ENCODE measurements at regions not wholly inside any gene's neighbourhood (a gene's known extent, or its start where the extent isn't known, plus 50 kb on each side); places are given as distances from the start of the nearest gene placed in this dataset.

DNA sequence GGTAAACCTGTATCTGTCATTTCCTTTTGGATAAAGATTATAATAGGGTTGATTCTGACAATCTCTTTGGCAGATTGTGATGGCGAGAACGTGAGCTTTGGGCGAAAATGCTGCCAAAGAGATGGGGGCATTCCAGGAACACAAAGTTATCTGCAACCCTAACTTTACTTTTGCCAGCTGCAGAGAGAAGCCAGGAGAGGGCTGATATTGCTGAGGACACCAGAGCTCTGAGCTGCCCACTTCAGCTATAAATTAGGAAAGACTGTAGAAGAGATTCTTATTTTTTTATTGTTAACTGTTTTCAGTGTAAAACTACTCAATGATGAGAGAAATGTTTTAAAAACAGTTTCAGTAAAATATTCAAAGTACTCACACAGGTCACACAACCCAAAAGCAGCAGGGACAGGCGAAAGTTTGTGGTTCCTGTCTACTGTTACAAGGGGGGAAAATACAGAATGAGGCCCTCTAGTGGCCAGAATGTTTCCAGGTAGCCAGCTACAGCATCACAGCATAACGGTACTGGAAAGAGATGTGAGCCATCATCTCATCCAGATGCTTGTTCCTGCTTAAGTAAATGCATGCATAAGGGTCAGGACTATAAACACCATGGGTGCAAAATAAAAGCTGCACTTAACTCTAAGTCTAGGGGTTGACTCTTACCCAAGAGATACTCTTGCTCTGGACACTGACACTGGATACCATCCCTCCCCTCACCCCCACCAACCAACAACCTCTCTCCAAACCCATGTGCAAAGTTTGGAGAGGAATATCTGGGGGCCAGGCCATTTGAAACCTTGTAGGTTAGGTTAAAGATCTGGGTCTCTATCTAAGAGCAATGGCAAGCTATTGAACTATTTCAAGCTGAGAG, 498.4 kb downstream of the RMST start (continued):
- TF ChIP-seq, protein P1, sequence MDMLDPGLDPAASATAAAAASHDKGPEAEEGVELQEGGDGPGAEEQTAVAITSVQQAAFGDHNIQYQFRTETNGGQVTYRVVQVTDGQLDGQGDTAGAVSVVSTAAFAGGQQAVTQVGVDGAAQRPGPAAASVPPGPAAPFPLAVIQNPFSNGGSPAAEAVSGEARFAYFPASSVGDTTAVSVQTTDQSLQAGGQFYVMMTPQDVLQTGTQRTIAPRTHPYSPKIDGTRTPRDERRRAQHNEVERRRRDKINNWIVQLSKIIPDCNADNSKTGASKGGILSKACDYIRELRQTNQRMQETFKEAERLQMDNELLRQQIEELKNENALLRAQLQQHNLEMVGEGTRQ (IDR thresholded peaks at IDR 0.05; ENCODE audit: borderline replicate concordance, low read depth, low read length): no peak
- no peak for TF ChIP-seq FOXM1 (IDR thresholded peaks at IDR 0.05; ENCODE audit: low read depth)
- TF ChIP-seq NRF1 (IDR thresholded peaks at IDR 0.05; ENCODE audit: low read depth, low read length): no peak

- Histone ChIP-seq H3K4me2 (no peak overlapping the region), H2AFZ (ENCODE audit: low read depth) (no peak overlapping the region), H3K79me2 (ENCODE audit: insufficient read depth) (no peaks in the 10 kb centered on the region), H4K20me1 (ENCODE audit: insufficient read depth) (no peaks in the 10 kb centered on the region), H3K36me3 (replicated peaks in 1 of 2; ENCODE audit: control insufficient read depth in 1 of 2, insufficient read depth in 2 of 2, low read length in 1 of 2) (no peaks in the 10 kb centered on the region), H3K9ac (no peak overlapping the region), H3K4me3 (ENCODE audit: low read depth in 2 of 2, low read length in 1 of 2) (no peak overlapping the region), H3K27ac (ENCODE audit: low read depth in 2 of 2, low read length in 1 of 2) (no peak overlapping the region), H3K27me3 (ENCODE audit: insufficient read depth) (no peaks in the 10 kb centered on the region), H3F3A (replicated peaks; ENCODE audit: insufficient read depth) (no peaks in the 10 kb centered on the region), H3K9me2 (no peaks in the 10 kb centered on the region), H3K4me1 (ENCODE audit: control insufficient read depth in 1 of 2, insufficient read depth in 2 of 2, low read depth in 1 of 2, low read length in 1 of 2) (peaks cover 0 to 6% of the 10 kb centered on the region in 2 experiments; a peak in 1 of 4 replicates), H3K9me3 (no peaks in the 10 kb centered on the region)
- 27% methylated on average over 2 of the region's 2 CpGs for WGBS (ENCODE audit: low lambda C conversion rate)
- TF ChIP-seq EZH2phosphoT487 (IDR thresholded peaks at IDR 0.05; ENCODE audit: borderline replicate concordance, low read depth) (no peak), FOXJ3 (CRISPR knock-in tag; IDR thresholded peaks at IDR 0.05) (no peak), MEF2A (IDR thresholded peaks at IDR 0.05; ENCODE audit: borderline replicate concordance, low read depth) (no peak), SMC3 (IDR thresholded peaks at IDR 0.05; ENCODE audit: low read depth, low read length) (no peak), TEAD4 (IDR thresholded peaks at IDR 0.05; ENCODE audit: borderline replicate concordance, insufficient read depth) (no peak), GATA2 (CRISPR knock-in tag; IDR thresholded peaks at IDR 0.05) (no peak), ZBTB33 (IDR thresholded peaks at IDR 0.05; ENCODE audit: borderline replicate concordance, low read depth) (no peak), CHD2 (IDR thresholded peaks at IDR 0.05; ENCODE audit: low read length, partially characterized antibody) (no peak), RCOR1 (IDR thresholded peaks at IDR 0.05; ENCODE audit: low read length) (no peak), EP300 (IDR thresholded peaks at IDR 0.05; ENCODE audit: borderline replicate concordance in 1 of 2, low read depth in 1 of 2, low read length in 1 of 2) (no peak), RAD21 (IDR thresholded peaks at IDR 0.05; ENCODE audit: low read length) (no peak)
- TF ChIP-seq, protein P1 (IDR thresholded peaks at IDR 0.05; ENCODE audit: borderline replicate concordance, low read depth, low read length): no peak
- TF ChIP-seq, protein P2, sequence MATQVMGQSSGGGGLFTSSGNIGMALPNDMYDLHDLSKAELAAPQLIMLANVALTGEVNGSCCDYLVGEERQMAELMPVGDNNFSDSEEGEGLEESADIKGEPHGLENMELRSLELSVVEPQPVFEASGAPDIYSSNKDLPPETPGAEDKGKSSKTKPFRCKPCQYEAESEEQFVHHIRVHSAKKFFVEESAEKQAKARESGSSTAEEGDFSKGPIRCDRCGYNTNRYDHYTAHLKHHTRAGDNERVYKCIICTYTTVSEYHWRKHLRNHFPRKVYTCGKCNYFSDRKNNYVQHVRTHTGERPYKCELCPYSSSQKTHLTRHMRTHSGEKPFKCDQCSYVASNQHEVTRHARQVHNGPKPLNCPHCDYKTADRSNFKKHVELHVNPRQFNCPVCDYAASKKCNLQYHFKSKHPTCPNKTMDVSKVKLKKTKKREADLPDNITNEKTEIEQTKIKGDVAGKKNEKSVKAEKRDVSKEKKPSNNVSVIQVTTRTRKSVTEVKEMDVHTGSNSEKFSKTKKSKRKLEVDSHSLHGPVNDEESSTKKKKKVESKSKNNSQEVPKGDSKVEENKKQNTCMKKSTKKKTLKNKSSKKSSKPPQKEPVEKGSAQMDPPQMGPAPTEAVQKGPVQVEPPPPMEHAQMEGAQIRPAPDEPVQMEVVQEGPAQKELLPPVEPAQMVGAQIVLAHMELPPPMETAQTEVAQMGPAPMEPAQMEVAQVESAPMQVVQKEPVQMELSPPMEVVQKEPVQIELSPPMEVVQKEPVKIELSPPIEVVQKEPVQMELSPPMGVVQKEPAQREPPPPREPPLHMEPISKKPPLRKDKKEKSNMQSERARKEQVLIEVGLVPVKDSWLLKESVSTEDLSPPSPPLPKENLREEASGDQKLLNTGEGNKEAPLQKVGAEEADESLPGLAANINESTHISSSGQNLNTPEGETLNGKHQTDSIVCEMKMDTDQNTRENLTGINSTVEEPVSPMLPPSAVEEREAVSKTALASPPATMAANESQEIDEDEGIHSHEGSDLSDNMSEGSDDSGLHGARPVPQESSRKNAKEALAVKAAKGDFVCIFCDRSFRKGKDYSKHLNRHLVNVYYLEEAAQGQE (IDR thresholded peaks at IDR 0.05; ENCODE audit: low read depth, low read length): no peak
- POLR2A ChIA-PET: no interaction called here
- DNase-seq: no peak
- CTCF ChIA-PET: no interaction called here
These were observed 505.2 kb downstream of the RMST start for GRCh38 chr12:97967831-97968230.

Measured in SK-N-SH (cell line).